Body of pancreas (tissue), 4 donors: ENCODE measurements at regions not wholly inside any gene's neighbourhood (a gene's known extent, or its start where the extent isn't known, plus 50 kb on each side); places are given as distances from the start of the nearest gene placed in this dataset.

Experiments used
- ATAC-seq: fragments of 150-250 bp; one replicate; pipeline ENCODE4 v1.9.1; 2016
- DNase-seq, 4 donors: peaks; one replicate each; pipeline ENCODE4 v3.0.0-alpha.2; 2019
- H3K27ac ChIP-seq, 4 donors: fragments of 200-600 bp; sonication (generic); 1 replicate in 3 of 4; 2 replicates in 1 of 4; pipeline versions ENCODE4 v1.5.1 to v1.6.1; 2016 to 2019; ENCODE audit warnings: mild to moderate bottlenecking in 1 of 4, mixed read lengths in 1 of 4, moderate library complexity in 1 of 4
- H3K27me3 ChIP-seq, 2 donors: fragments of 200-600 bp; sonication (generic); one replicate each; pipeline ENCODE4 v1.6.0; 2016; ENCODE audit warnings: mild to moderate bottlenecking in 1 of 2
- H3K36me3 ChIP-seq, 2 donors: fragments of 200-600 bp; sonication (generic); replicated peaks in 1 of 2; 2 replicates each; pipeline ENCODE4 v1.5.1; 2016; ENCODE audit warnings: low read depth in 2 of 2; ENCODE audit not compliant: insufficient read depth in 1 of 2
- H3K4me1 ChIP-seq: fragments of 200-600 bp; sonication (generic); one replicate; pipeline ENCODE4 v1.6.0; 2016
- H3K4me3 ChIP-seq, 2 donors: fragments of 200-600 bp; sonication (generic); 1 replicate in 1 of 2; 2 replicates in 1 of 2; pipeline ENCODE4 v1.5.1; 2016 to 2019
- H3K9me3 ChIP-seq, 3 donors: fragments of 200-600 bp; sonication (generic); 1 replicate in 2 of 3; 2 replicates in 1 of 3; pipeline ENCODE4 v1.5.1; 2016
- CTCF ChIP-seq, 7 experiments: fragments of 450-650 bp in 4 of 7; fragments of 200-600 bp in 3 of 7; sonication (generic) in 3 of 7; IDR thresholded peaks; one replicate each; pipeline ENCODE4 v1.5.1; 2016 to 2019; ENCODE audit warnings: antibody characterized with exemption in 7 of 7
- POLR2A ChIP-seq, 3 donors: fragments of 450-650 bp; IDR thresholded peaks; one replicate each; pipeline ENCODE4 v1.6.1; 2016; ENCODE audit warnings: antibody characterized with exemption in 3 of 3, mild to moderate bottlenecking in 2 of 3
- WGBS, 2 donors: methylation state at CpG; one replicate each; pipeline ENCODE4 v1.1.5; 2017; 5-methylcytosine and 5-hydroxymethylcytosine counted together
- intact Hi-C: fragments of 100-400 bp; cut with DNase I; formaldehyde crosslinking; loops from one replicate; pipeline ENCODE4 v1.15.1; 2023

GRCh38 chr16:63100082-63100481, 1063.8 kb upstream of the CDH8 start:
- Histone ChIP-seq H3K4me3 (no peak overlapping the region), H3K36me3 (no peaks in the 10 kb centered on the region), H3K9me3 (no peaks in the 10 kb centered on the region), H3K4me1 (no peaks in the 10 kb centered on the region), H3K27ac (no peak overlapping the region), H3K27me3 (no peaks in the 10 kb centered on the region)
- WGBS, 2 donors, result 79 to 85% methylated on average over 2 of the region's 2 CpGs
- TF ChIP-seq POLR2A (IDR thresholded peaks at IDR 0.05) (no peak), CTCF (IDR thresholded peaks at IDR 0.05) (no peak)
- intact Hi-C loops, result no loop called here
- ATAC-seq, result no peak
- no peak for DNase-seq

- TF ChIP-seq POLR2A (IDR thresholded peaks at IDR 0.05), result no peak
- no peak for TF ChIP-seq CTCF (IDR thresholded peaks at IDR 0.05)
- no peak overlapping the region for H3K27ac ChIP-seq
- H3K9me3 ChIP-seq, result no peaks in the 10 kb centered on the region
- intact Hi-C loops, result no loop called here
- no peak for ATAC-seq
- no peak for DNase-seq
- WGBS, 2 donors, result 78 to 89% methylated on average over 5 of the region's 5 CpGs
- H3K36me3 ChIP-seq, result no peaks in the 10 kb centered on the region
- no peak overlapping the region for H3K4me3 ChIP-seq
- no peaks in the 10 kb centered on the region for H3K27me3 ChIP-seq
- H3K4me1 ChIP-seq, result no peaks in the 10 kb centered on the region
These were observed 1060.6 kb upstream of the CDH8 start for GRCh38 chr16:63096857-63097256.

GRCh38 chr16:63092736-63093135, 1056.5 kb upstream of the CDH8 start:
- Histone ChIP-seq H3K9me3 (peaks cover 0 to 6% (median 0%) of the 10 kb centered on the region in 3 donors), H3K36me3 (no peaks in the 10 kb centered on the region), H3K27ac (no peak overlapping the region), H3K27me3 (no peaks in the 10 kb centered on the region), H3K4me1 (no peaks in the 10 kb centered on the region), H3K4me3 (no peak overlapping the region)
- TF ChIP-seq CTCF (IDR thresholded peaks at IDR 0.05) (no peak), POLR2A (IDR thresholded peaks at IDR 0.05) (no peak)
- ATAC-seq (no peak), DNase-seq (no peak)
- intact Hi-C loops, result no loop called here

GRCh38 chr16:63082101-63082500, 1045.9 kb upstream of the CDH8 start:
- H3K27ac ChIP-seq, result no peak overlapping the region
- no peaks in the 10 kb centered on the region for H3K27me3 ChIP-seq
- intact Hi-C loops, result no loop called here
- WGBS, 2 donors, result 73 to 81% methylated on average over 2 of the region's 2 CpGs
- no peak for ATAC-seq
- peaks cover 7% of the 10 kb centered on the region for H3K4me1 ChIP-seq
- TF ChIP-seq POLR2A (IDR thresholded peaks at IDR 0.05), result no peak
- no peak for TF ChIP-seq CTCF (IDR thresholded peaks at IDR 0.05)
- H3K36me3 ChIP-seq, result no peaks in the 10 kb centered on the region
- no peaks in the 10 kb centered on the region for H3K9me3 ChIP-seq
- no peak for DNase-seq
- H3K4me3 ChIP-seq, result no peak overlapping the region

GRCh38 chr16:63080746-63081145, 1044.5 kb upstream of the CDH8 start:
- WGBS, 2 donors, result 7 to 12% methylated on average over 1 of the region's 1 CpG
- ATAC-seq (no peak), DNase-seq (peak in 1 of 4 donors; percentile 4)
- TF ChIP-seq POLR2A (IDR thresholded peaks at IDR 0.05), result no peak
- TF ChIP-seq CTCF (IDR thresholded peaks at IDR 0.05), result no peak
- intact Hi-C loops, result no loop called here
- H3K36me3 ChIP-seq, result no peaks in the 10 kb centered on the region
- no peak overlapping the region for H3K4me3 ChIP-seq
- no peak overlapping the region for H3K27ac ChIP-seq
- H3K9me3 ChIP-seq, result no peaks in the 10 kb centered on the region
- peaks cover 7% of the 10 kb centered on the region for H3K4me1 ChIP-seq
- no peaks in the 10 kb centered on the region for H3K27me3 ChIP-seq
